NCI-H2196 (cell line): ENCODE measurements at regions not wholly inside any gene's neighbourhood (a gene's known extent, or its start where the extent isn't known, plus 50 kb on each side); places are given as distances from the start of the nearest gene placed in this dataset.
"Not testable (repeated sequence)": the region's sequence is repeated elsewhere in the genome, so short reads cannot be mapped to it uniquely, and the experiment has no call there.

Experiments
- DNase-seq: peaks from one replicate; lab custom pipeline; 2025; ENCODE audit not compliant: unreplicated experiment; lab: John Stamatoyannopoulos, UW

- DNase-seq: no peak
These were observed 121.8 kb downstream of the KCNA5 start for GRCh38 chr12:5165296-5165970.

DNA sequence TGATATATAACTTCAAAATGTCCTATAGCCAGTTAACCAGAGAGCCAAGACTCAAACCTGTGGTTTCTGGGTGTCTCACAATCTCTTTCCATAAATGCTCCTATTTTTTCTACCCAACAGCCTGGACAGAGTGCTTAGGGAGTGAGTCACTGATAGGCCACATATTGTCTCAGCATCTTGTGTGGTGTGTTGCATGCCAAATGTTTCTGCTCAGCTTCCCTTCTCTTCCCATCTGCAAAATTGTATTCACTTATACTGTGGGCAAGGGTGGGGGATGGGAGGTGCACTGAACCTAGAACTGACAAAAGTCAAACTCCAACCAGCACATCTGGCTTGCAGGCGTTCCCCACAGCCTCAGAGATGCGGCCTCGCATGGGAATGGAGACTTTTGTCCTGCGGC, 123.3 kb downstream of the KCNA5 start:
- DNase-seq: no peak

DNA sequence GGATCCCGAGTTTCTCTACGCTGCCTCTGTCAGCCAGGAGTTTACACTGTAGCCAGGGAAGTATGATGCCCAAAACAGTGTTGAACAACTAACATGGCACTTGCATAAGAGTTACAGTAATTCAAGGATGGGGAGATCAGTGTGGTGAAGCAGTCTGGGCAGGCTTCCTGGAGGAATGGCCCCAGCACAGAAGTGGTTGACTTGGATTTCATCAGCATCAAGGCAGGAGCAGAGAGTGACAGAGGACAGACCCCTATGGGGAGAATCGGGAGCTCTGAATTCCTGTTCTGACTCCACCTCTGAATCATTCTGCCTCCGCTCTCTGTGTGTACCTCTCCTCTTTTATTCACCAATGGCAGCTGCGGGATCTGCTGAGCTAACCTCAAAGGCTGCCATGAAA, 124.5 kb downstream of the KCNA5 start:
- DNase-seq: no peak

GRCh38 chr12:5170844-5171243, 127.2 kb downstream of the KCNA5 start:
- no peak for DNase-seq

DNA sequence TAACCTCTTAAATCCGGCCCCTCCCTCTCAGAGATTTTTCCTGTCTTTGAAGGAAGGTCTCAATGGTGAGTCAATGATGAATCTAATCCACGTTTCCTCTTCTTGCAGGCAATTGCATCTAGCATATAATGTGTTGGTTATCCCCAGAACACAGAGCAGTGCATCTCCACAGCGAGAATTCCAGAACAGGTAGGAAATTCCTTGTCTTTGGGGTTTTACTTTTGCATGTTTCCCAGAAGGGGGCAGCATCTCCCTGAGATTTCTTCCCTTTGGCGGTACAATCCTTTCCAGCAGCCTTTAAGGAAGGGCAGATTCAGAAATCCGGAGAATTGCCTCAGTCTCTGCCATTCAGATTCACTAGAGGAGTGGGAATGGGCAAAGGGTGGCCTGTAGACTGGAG, 128.0 kb downstream of the KCNA5 start:
- peak; percentile 37 for DNase-seq

- DNase-seq: no peak
These were observed 129.2 kb downstream of the KCNA5 start for GRCh38 chr12:5172886-5173285.

DNA sequence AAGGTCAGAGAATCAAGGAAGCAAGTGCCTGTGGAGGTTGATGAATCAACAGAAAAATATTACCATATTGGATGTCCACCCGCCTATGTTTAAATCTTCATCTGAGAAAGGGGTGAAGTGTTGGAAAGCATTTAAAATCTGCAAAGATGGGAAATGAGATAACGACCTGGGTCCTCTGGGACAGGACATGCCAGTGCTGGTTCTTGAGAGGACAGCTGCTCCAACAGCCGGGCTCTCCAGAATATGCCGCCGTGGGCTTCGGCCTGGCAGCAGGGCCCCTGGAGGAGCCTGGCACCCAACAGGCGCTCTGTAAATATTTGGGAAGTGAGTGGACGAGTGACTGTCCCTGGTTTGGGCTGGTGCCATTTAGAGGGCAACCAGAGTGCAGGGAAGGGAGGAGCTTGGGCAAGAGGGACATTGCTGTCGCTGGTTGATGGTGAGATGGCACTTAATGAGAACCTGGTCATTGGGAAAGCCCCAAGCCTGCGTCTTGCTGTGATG, 129.9 kb downstream of the KCNA5 start:
- no peak for DNase-seq

- DNase-seq: not testable (repeated sequence)
These were observed 131.7 kb downstream of the KCNA5 start for GRCh38 chr12:5175415-5175814.

DNA sequence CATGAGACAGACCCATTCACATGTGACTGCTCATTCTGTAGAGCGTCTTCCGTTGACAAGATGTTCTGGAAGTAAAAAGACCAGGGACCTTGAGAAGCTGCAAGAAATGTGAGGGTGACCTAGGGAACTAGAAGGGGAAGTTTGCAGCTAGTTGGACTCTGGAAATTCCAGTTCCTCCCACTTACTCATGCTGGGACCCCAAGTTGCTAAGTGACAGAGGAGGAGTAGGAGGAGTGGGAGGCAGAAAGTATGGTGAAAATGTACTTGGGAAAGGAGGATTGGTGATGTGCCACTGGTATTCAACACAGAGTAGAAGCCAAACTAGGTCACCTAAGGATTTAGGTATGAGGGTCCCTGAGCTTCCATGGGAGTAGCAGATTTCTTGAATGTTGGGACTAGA, 132.4 kb downstream of the KCNA5 start:
- DNase-seq: no peak

- no peak for DNase-seq
These were observed 133.4 kb downstream of the KCNA5 start for GRCh38 chr12:5177096-5177495.

GRCh38 chr12:5177731-5178130, 134.1 kb downstream of the KCNA5 start:
- no peak for DNase-seq

GRCh38 chr12:5178571-5178970, 134.9 kb downstream of the KCNA5 start:
- no peak for DNase-seq

DNA sequence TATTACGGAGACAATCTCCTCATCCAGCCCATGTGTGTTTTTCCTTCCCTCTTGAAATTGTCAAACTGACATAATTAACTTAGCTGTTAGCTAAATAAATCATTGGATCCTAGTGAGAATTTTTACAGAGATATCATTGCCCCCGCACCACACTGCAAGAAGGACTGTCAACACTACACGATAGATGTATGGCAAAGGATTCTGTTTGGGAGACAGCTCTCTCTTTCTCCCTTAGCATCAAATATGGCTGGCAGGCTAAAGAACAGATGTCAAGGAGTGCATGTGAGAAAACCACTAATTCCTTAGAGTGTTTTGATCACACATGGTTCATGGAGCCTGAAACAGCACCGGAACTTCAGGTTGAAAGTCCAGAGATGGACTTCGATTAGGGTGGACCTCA, 136.8 kb downstream of the KCNA5 start:
- no peak for DNase-seq

DNA sequence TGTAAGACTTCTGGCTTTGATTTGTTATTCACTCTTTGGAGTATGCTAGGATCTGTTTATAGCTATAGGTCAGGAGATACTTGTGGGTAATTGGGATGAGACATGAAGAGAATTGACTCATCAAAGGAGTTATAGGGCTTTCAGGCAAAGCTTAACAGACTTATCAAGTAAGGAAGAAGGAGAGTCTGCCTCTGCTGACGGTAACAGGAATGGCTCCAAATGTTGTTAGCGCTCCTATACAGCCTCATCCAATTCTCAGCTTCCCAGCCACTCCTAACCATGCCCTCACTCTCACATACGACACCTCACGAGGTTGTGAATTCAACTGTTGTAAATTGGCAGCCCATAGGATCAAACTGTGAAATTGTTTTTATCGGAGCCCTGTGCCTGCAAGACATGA, 140.5 kb downstream of the KCNA5 start:
- DNase-seq: no peak

DNA sequence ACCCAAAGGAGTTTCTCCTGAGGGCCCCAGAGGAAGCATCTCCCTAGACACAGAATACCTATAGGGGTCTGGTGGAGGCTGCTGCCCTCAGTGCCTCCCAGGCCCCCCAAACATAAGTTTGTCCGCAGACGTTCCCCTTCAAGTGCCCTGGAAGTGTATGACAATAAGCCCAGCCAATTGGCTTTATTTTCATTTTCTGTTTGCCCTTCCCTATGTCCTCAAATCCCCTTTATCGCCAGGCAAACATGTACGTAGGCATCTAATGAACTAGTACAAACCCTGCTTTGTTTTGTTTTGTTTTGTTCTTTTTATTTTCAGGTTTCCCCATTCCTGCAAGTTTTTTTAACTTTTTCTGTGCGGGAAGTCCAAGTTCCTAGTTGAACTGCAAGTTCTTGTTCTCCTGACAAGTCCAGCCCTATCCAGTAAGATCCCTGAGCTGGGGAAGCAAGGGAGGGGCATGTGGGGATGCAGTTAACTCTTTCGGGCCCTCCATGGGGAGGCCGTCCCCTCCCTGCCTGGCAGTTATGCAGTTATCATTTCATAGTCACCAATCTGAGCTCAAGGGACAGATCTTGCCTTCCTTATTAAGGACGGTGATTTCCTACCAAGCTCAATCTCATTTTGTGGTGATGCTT, 141.9 kb downstream of the KCNA5 start:
- DNase-seq: no peak

DNA sequence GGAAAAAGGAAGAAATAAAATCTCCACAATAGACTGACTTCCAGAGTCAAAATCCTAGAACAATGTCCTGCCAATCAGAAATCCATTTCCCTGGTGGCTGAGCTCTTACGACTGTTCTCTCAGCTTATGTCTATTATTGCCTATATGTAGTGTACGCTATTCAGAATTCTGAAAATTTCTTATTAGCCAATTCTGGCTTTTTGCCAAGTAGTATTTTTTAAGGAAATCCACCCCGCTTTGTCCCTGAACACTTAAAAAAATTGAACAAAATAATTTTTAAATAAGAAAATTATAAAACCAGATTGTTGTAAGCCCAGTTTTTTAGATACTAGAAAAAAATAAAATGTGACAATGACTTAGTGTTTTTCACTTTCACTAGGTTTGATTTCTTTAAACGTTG, 143.0 kb downstream of the KCNA5 start:
- no peak for DNase-seq

GRCh38 chr12:5187136-5187535, 143.5 kb downstream of the KCNA5 start:
- DNase-seq: peak; percentile 48

DNA sequence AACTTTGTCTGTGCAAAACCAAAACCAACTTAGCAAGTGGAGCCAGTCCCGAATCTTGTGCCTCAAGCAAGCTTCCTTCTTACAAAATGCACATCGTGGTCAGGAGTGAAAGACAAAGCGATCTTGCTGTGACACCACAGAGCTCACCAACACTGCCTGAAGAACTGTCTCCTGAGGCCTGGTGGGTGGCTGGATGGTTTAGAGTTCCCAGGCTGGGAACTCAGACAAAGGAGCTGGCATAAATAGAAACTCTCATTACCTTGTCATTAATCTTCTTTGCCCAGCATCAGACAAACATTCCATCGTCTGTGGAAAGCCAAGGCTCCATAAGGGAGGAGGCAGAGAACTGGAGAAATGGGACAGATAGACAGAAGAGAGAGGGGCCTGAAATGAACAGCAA, 144.8 kb downstream of the KCNA5 start:
- DNase-seq: no peak

- DNase-seq: no peak
These were observed 145.5 kb downstream of the KCNA5 start for GRCh38 chr12:5189173-5189572.

DNA sequence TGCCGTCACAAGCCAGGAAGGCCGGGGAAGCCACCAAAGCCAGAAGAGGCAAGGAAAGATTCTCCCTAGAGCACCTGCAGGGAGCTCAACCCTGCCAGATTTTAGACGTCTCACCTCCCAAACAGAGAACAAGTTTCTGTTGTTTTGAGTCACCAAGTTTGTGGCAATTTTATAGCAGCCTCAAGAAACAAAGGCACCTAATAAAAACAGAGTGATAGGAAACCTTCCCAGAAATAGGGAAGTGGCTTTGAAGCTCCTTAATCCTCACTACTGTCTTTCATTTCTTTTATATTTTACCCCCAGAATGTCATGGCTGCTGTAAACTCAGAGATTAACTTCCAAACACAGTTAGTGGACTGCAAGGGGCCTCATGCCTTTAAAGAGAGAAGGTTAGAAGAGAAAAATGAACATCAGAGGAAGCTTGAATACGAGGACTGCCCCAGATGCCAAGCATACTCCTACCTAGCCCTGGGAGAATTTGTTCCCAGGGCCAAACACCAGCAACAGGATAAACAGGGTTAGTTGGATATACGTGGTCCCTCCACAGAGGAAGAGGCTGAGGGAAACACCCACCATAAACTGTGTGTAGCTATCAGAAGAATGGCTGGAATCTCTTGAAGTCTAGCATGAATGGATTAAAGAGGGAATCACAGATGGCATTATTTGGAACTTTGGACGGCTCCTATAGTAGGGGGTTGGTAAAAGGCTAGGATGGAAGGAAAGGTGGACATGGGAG, 148.3 kb downstream of the KCNA5 start:
- DNase-seq: no peak

DNA sequence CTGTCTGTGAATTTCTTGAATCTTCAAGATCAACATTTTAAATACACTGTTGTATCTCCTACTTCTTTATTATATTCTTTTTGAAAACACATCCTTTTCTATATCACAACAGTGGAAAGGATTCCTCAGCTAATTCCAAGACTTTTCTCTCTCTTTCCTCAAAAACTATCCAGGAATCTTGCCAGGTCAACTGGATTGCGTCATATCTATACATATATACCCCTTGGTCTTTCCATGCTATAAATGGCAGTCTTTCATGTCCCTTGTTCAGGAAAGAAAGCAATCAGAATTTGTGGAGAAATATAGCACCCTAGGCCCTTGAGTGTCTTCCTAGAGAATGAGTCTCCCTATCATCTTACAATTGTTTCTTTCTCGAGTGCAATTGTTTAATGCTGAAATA, 149.0 kb downstream of the KCNA5 start:
- no peak for DNase-seq

- no peak for DNase-seq
These were observed 150.6 kb downstream of the KCNA5 start for GRCh38 chr12:5194306-5194705.
